Activated CD8-positive, alpha-beta memory T cell treated with anti-CD3 and anti-CD28 coated beads for 1 hour (primary cell): ENCODE measurements at regions not wholly inside any gene's neighbourhood (a gene's known extent, or its start where the extent isn't known, plus 50 kb on each side); places are given as distances from the start of the nearest gene placed in this dataset.
A peak's percentile ranks its signal among the peaks of the same experiment; 100 is the strongest.

Experiments used
- DNase-seq, 2 donors: peaks; one replicate each; pipeline ENCODE4 v3.0.0-alpha.2; 2020; ENCODE audit warnings: low read depth in 1 of 2; ENCODE audit errors: extremely low read depth in 1 of 2

GRCh38 chr2:191512874-191513273 is 165.1 kb upstream of the NABP1 start:
- DNase-seq, result no peak

GRCh38 chr2:191514613-191515012 is 163.3 kb upstream of the NABP1 start:
- DNase-seq, result no peak

GRCh38 chr2:191515551-191515950 is 162.4 kb upstream of the NABP1 start:
- DNase-seq, result no peak

- no peak for DNase-seq
Observed at GRCh38 chr2:191516260-191516659, 161.7 kb upstream of the NABP1 start.

- no peak for DNase-seq
Observed at GRCh38 chr2:191521608-191522208, 156.2 kb upstream of the NABP1 start.

- no peak for DNase-seq
Observed at GRCh38 chr2:191522478-191523120, 155.3 kb upstream of the NABP1 start.

GRCh38 chr2:191526091-191526490 is 151.8 kb upstream of the NABP1 start:
- DNase-seq, result no peak

GRCh38 chr2:191526536-191526935 is 151.4 kb upstream of the NABP1 start:
- no peak for DNase-seq

GRCh38 chr2:191526953-191527556 is 150.9 kb upstream of the NABP1 start:
- DNase-seq, result no peak

GRCh38 chr2:191530618-191531017 is 147.3 kb upstream of the NABP1 start:
- DNase-seq, result no peak

GRCh38 chr2:191533693-191534180 is 144.2 kb upstream of the NABP1 start:
- no peak for DNase-seq

GRCh38 chr2:191537921-191538320 is 140.0 kb upstream of the NABP1 start:
- no peak for DNase-seq

- DNase-seq, result no peak
Observed at GRCh38 chr2:191538334-191538903, 139.5 kb upstream of the NABP1 start.

- DNase-seq, result no peak
Observed at GRCh38 chr2:191539068-191539467, 138.9 kb upstream of the NABP1 start.

- DNase-seq, result no peak
Observed at GRCh38 chr2:191540681-191541080, 137.3 kb upstream of the NABP1 start.

- no peak for DNase-seq
Observed at GRCh38 chr2:191543708-191544107, 134.2 kb upstream of the NABP1 start.

- DNase-seq, result no peak
Observed at GRCh38 chr2:191544461-191545062, 133.4 kb upstream of the NABP1 start.

GRCh38 chr2:191545361-191545760 is 132.6 kb upstream of the NABP1 start:
- no peak for DNase-seq

GRCh38 chr2:191552066-191552465 is 125.9 kb upstream of the NABP1 start:
- DNase-seq, result no peak

- DNase-seq, result no peak
Observed at GRCh38 chr2:191554240-191554639, 123.7 kb upstream of the NABP1 start.

- DNase-seq, result peak; percentile 50 to 70
Observed at GRCh38 chr2:191555092-191555742, 122.7 kb upstream of the NABP1 start.
